Activated B cell treated with CpG ODN at 0.5 μM for 24 hours (primary cell): ENCODE measurements at regions not wholly inside any gene's neighbourhood (a gene's known extent, or its start where the extent isn't known, plus 50 kb on each side); places are given as distances from the start of the nearest gene placed in this dataset.
"Not testable (repeated sequence)": the region's sequence is repeated elsewhere in the genome, so short reads cannot be mapped to it uniquely, and the experiment has no call there.

Experiments
- ATAC-seq: fragments of 200-7000 bp; cut with Tn5 transposase; one replicate; pipeline ENCODE4 v1.10.0; 2021; ENCODE audit warnings: low read depth, mild to moderate bottlenecking, moderate library complexity
- CTCF ChIA-PET: fragments of 350-600 bp; sonication (Branson Sonifier 250); formaldehyde crosslinking; loops from one replicate; lab custom pipeline; 2021; ENCODE audit warnings: antibody characterized with exemption; lab: Charles Lee
- POLR2A ChIA-PET: fragments of 350-600 bp; sonication (Branson Sonifier 250); formaldehyde crosslinking; loops from one replicate; lab custom pipeline; 2021; ENCODE audit warnings: antibody characterized with exemption; lab: Charles Lee
- DNase-seq: peaks from one replicate; pipeline ENCODE4 v3.0.0; 2022
- H3K27ac Mint-ChIP-seq: one replicate; pipeline ENCODE4 v1.8.0; 2020; ENCODE audit warnings: mixed read lengths
- H3K27me3 Mint-ChIP-seq: one replicate; pipeline ENCODE4 v1.8.0; 2021; ENCODE audit warnings: mixed read lengths
- H3K36me3 Mint-ChIP-seq: one replicate; pipeline ENCODE4 v1.8.0; 2021; ENCODE audit warnings: low read depth, mixed read lengths
- H3K4me1 Mint-ChIP-seq: one replicate; pipeline ENCODE4 v1.8.0; 2021; ENCODE audit warnings: mixed read lengths
- H3K4me3 Mint-ChIP-seq: one replicate; pipeline ENCODE4 v1.8.0; 2020; ENCODE audit warnings: mild to moderate bottlenecking, mixed read lengths
- H3K9me3 Mint-ChIP-seq: one replicate; pipeline ENCODE4 v1.8.0; 2020; ENCODE audit warnings: mixed read lengths
- intact Hi-C: fragments of 100-400 bp; cut with micrococcal nuclease; formaldehyde crosslinking; loops from one replicate; pipeline ENCODE4 v1.15.1; 2024
- TF ChIP-seq, protein P1 (sequence below): fragments of 200-600 bp; IDR thresholded peaks from one replicate; pipeline ENCODE4 v1.8.0; 2022; ENCODE audit warnings: antibody characterized with exemption, mild to moderate bottlenecking

GRCh38 chr3:98679986-98680385, 83.2 kb upstream of the ST3GAL6 start:
- no peak overlapping the region for H3K4me3 Mint-ChIP-seq
- H3K27me3 Mint-ChIP-seq, result no peaks in the 10 kb centered on the region
- H3K27ac Mint-ChIP-seq, result no peak overlapping the region
- TF ChIP-seq, protein P1, sequence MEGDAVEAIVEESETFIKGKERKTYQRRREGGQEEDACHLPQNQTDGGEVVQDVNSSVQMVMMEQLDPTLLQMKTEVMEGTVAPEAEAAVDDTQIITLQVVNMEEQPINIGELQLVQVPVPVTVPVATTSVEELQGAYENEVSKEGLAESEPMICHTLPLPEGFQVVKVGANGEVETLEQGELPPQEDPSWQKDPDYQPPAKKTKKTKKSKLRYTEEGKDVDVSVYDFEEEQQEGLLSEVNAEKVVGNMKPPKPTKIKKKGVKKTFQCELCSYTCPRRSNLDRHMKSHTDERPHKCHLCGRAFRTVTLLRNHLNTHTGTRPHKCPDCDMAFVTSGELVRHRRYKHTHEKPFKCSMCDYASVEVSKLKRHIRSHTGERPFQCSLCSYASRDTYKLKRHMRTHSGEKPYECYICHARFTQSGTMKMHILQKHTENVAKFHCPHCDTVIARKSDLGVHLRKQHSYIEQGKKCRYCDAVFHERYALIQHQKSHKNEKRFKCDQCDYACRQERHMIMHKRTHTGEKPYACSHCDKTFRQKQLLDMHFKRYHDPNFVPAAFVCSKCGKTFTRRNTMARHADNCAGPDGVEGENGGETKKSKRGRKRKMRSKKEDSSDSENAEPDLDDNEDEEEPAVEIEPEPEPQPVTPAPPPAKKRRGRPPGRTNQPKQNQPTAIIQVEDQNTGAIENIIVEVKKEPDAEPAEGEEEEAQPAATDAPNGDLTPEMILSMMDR, result no peak
- H3K36me3 Mint-ChIP-seq, result no peaks in the 10 kb centered on the region
- ChIA-PET POLR2A (no interaction called here), CTCF (no interaction called here)
- H3K9me3 Mint-ChIP-seq, result no peaks in the 10 kb centered on the region
- no peaks in the 10 kb centered on the region for H3K4me1 Mint-ChIP-seq
- no peak for DNase-seq
- no peak for ATAC-seq
- intact Hi-C loops, result no loop called here

DNA sequence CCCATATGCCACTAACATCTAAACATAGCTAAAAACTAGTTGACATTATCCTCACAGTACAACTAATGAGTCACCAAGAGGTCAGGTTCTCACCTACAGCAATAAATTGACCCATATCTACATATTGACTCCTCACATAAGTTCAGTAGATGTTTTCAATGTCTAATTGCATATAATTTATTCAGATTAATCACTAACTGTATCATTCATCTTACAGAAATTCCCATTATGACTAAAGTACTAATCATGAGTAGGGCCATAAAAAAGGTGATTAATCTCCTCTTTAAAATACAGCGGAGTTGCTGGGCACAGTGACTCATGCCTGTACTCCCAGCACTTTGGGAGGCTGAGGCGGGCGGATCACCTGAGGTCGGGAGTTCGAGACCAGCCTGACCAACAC, 82.4 kb upstream of the ST3GAL6 start:
- H3K27ac Mint-ChIP-seq, result no peak overlapping the region
- DNase-seq, result no peak
- TF ChIP-seq, protein P1, result no peak
- CTCF ChIA-PET, result no interaction called here
- no peaks in the 10 kb centered on the region for H3K27me3 Mint-ChIP-seq
- H3K4me3 Mint-ChIP-seq, result no peak overlapping the region
- ATAC-seq, result no peak
- H3K36me3 Mint-ChIP-seq, result no peaks in the 10 kb centered on the region
- no peaks in the 10 kb centered on the region for H3K4me1 Mint-ChIP-seq
- intact Hi-C loops, result no loop called here
- no peaks in the 10 kb centered on the region for H3K9me3 Mint-ChIP-seq
- POLR2A ChIA-PET, result no interaction called here

DNA sequence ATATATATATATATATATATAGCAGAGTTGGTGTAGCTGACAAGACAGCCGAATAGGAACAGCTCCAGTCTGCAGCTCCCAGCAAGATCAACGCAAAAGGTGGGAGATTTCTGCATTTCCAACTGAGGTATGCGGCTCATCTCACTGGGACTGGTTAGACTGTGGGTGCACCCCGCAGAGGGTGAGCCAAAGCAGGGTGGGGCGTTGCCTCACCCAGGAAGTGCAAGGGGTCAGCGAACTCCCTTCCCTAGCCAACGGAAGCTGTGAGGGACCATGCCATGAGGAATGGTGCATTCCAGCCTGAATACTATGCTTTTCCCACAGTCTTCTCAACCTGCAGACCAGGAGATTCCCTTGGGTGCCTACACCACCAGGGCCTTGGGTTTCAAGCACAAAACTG, 81.7 kb upstream of the ST3GAL6 start:
- intact Hi-C loops, result no loop called here
- Mint-ChIP-seq H3K9me3 (no peaks in the 10 kb centered on the region), H3K4me3 (no peak overlapping the region), H3K27ac (no peak overlapping the region), H3K27me3 (no peaks in the 10 kb centered on the region), H3K4me1 (no peaks in the 10 kb centered on the region), H3K36me3 (no peaks in the 10 kb centered on the region)
- POLR2A ChIA-PET, result no interaction called here
- TF ChIP-seq, protein P1, result no peak
- no peak for ATAC-seq
- CTCF ChIA-PET, result no interaction called here
- DNase-seq, result no peak

DNA sequence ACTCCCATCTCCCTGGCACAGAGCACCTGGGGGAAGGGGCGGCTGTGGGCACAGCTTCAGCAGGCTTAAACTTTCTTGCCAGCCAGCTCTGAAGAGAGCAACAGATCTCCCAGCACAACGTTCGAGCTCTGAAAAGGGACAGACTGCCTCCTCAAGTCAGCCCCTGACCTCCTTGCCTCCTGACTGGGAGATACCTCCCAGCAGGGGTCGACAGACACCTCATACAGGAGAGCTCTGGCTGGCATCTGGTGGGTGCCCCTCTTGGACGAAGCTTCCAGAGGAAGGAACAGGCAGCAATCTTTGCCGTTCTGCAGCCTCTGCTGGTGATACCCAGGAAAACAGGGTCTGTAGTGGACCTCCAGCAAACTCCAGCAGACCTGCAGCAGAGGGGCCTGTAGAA, 80.7 kb upstream of the ST3GAL6 start:
- CTCF ChIA-PET, H3K9me3 Mint-ChIP-seq: not testable (repeated sequence)

DNA sequence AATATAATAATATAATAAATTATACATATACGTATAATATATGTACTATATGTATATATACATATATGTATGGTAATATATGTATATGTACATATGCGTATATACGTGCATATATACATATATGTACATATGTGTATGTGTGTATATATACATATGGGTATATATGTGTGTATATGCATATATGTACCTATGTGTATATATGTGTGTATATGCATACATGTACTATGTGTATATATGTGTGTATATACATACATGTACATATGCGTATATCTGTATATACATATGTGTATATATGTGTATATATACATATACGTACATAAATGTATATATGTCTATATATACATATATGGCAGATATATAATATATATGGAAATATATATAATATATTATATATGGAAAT, 74.8 kb upstream of the ST3GAL6 start:
- Mint-ChIP-seq H3K9me3 (peaks cover 2% of the 10 kb centered on the region), H3K4me3 (no peak overlapping the region), H3K27me3 (no peaks in the 10 kb centered on the region), H3K27ac (no peak overlapping the region), H3K36me3 (no peaks in the 10 kb centered on the region), H3K4me1 (no peaks in the 10 kb centered on the region)
- no peak for DNase-seq
- intact Hi-C loops, result no loop called here
- TF ChIP-seq, protein P1, result no peak
- ChIA-PET CTCF (no interaction called here), POLR2A (no interaction called here)
- ATAC-seq, result no peak

More for the DNA sequence above, 80.7 kb upstream of the ST3GAL6 start:
- ATAC-seq, H3K27ac Mint-ChIP-seq, DNase-seq, H3K4me3 Mint-ChIP-seq, intact Hi-C loops, POLR2A ChIA-PET, H3K36me3 Mint-ChIP-seq, H3K4me1 Mint-ChIP-seq, H3K27me3 Mint-ChIP-seq: not testable (repeated sequence)

GRCh38 chr3:98690876-98691275, 72.3 kb upstream of the ST3GAL6 start:
- ChIA-PET CTCF (no interaction called here), POLR2A (no interaction called here)
- H3K9me3 Mint-ChIP-seq, result peaks cover 2% of the 10 kb centered on the region
- ATAC-seq (no peak), DNase-seq (no peak)
- no peak overlapping the region for H3K4me3 Mint-ChIP-seq
- no peak overlapping the region for H3K27ac Mint-ChIP-seq
- TF ChIP-seq, protein P1, result no peak
- H3K27me3 Mint-ChIP-seq, result no peaks in the 10 kb centered on the region
- no peaks in the 10 kb centered on the region for H3K4me1 Mint-ChIP-seq
- intact Hi-C loops, result no loop called here
- H3K36me3 Mint-ChIP-seq, result no peaks in the 10 kb centered on the region
